Glomerular endothelial cell (primary cell): ENCODE measurements at regions not wholly inside any gene's neighbourhood (a gene's known extent, or its start where the extent isn't known, plus 50 kb on each side); places are given as distances from the start of the nearest gene placed in this dataset.

Experiments used
- DNase-seq: peaks from one replicate; pipeline ENCODE4 v3.0.0-alpha.2; 2011; ENCODE audit warnings: low read depth, low spot score; ENCODE audit errors: extremely low read depth

DNA sequence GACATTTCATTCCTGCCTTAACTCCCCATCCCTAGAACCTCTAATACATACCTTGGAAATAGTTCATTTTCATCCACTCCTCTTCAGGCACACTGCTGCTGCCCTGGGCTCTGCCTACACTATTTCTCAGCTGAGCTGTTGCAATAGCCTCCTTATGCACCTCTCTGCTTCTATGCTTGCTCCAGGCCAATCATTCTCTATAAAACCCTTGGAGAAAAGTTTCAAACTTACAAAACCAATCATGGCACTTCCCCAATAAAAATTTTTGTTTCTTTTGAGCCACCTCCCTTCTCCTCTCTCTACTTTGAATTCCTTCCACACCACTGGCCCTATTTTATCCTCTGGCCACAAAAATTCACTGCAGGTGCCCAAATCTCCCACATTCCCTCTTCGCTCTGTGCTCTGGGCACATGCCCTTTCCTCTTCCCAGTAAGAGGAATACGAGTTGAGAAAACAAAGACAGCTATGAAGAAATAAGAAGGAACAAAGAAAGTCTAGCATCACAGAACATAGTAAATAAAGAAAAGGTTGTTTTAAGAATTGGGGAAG is 301.4 kb downstream of the ELAVL2 start:
- no peak for DNase-seq

- DNase-seq: no peak
Measured at GRCh38 chr9:23526806-23527205, 299.2 kb downstream of the ELAVL2 start.

- DNase-seq: no peak
Measured at GRCh38 chr9:23532282-23532681, 293.8 kb downstream of the ELAVL2 start.

GRCh38 chr9:23537192-23538066 is 288.6 kb downstream of the ELAVL2 start:
- DNase-seq: no peak

DNA sequence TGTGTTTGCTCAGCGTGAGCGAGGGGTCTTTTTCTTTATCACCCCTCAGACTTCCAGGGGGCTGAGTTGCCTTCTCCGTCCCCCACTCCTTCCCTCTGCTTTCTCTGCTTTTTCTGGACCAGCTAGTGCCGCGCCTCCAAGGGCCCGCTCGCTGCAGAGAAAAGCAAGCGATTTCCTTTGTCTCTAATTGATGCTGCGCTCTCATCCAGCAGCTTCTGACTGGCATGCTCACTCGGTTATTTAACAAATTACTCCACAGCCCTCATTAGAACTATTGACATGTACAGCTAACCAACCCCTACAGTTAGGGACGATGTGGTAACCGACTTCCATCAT is 288.0 kb downstream of the ELAVL2 start:
- no peak for DNase-seq

DNA sequence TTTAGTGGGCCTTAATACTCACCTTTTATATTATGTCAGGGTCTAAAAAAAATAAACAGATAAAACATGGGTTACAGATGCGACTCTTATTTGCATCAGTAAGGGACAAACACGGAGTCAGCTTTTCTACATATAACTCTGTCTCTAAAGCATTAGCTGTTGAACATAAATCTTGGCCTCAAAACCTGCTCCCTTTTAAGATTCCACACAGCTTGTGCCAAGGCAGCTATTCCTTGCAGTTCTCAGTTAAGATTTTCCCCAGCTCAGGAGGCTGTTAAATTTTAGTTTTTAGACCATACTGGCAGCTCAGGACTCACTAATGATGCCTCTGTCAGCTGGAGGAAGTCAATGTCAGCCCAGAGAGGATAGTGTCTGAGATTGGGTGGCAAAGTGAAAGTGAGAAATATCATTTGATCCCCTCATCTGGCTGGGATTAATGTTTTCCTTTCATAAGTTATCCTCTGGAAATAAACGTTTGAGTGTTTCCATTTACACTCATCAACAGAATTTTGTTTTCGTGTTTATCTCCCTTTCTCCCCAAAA is 287.5 kb downstream of the ELAVL2 start:
- no peak for DNase-seq

DNA sequence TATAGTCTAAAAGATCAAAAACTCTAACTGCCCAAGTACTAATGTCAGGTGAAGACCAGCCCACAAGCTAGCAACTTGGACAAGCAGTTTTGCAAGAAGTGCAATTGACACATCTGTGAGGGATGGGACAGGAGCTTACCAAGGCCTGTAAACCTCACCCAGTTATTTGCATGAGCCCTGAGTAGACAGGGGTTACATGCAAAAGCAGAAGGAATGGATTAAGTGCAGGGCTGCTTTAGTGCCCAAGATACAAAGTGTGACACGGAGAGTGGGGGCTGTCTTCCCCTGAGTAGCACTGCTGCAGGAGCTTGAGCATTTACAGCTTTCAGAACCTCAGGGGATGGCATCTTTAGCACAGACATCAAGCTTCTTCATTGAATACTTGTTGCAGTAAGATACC is 286.7 kb downstream of the ELAVL2 start:
- no peak for DNase-seq

GRCh38 chr9:23541976-23542375 is 284.1 kb downstream of the ELAVL2 start:
- DNase-seq: no peak

DNA sequence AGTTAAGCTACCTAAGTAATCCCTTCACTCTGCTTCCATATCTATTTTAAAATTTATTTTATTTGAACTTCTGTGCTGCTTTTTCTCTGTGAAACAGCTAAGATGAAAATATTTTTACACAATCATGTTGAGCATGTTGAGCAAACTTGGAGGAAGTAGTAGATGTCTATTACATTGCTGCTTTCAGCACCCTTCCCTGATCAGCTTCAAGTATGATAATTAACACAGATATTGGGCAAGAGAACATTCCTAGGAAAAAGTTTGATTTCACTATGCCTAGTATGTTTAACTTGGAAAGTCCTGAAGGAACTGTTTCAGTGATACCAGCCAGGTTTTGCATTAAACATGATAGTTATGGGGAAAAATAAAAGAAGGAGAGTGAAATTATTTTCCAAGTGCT is 283.6 kb downstream of the ELAVL2 start:
- no peak for DNase-seq

GRCh38 chr9:23542927-23543326 is 283.1 kb downstream of the ELAVL2 start:
- no peak for DNase-seq

- DNase-seq: no peak
Measured at GRCh38 chr9:23543419-23543818, 282.6 kb downstream of the ELAVL2 start.

DNA sequence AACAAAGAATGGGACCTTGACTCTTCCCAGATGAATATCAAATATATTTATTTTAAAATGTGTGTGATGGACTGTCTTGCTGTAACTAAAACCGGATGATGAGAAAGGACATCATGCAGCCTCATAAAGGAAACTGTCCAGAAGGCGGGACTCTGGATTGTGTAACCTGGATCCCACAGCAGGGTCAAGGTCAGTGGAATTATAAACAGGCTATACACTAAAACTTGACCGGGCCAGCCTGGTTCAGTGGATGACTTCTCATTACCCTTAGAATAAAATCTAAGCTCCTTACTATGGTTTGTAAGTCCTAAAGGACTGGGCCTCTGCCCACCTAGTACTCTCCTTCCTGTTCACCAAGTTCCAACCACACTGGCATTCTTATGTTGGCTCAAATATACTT is 280.3 kb downstream of the ELAVL2 start:
- DNase-seq: no peak

DNA sequence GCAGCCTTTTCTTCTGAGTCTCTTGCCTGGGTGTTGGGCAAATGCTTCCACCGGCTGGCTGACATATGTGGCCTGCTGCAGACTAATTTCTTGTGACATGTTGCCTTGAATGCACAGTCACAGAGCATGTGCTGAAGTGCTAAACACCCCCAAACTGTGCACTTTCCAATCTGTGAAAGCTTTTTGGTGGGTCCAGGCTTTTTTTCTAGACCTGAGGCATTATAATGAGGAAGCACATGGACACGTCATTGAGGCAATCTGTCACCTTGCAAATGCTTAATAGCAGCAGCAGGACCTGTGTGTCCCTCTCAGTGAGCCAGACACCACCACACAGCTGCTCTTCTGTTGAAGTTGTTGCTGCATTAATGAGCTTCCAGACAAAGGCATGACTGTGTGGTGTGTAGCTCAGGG is 274.7 kb downstream of the ELAVL2 start:
- no peak for DNase-seq

DNA sequence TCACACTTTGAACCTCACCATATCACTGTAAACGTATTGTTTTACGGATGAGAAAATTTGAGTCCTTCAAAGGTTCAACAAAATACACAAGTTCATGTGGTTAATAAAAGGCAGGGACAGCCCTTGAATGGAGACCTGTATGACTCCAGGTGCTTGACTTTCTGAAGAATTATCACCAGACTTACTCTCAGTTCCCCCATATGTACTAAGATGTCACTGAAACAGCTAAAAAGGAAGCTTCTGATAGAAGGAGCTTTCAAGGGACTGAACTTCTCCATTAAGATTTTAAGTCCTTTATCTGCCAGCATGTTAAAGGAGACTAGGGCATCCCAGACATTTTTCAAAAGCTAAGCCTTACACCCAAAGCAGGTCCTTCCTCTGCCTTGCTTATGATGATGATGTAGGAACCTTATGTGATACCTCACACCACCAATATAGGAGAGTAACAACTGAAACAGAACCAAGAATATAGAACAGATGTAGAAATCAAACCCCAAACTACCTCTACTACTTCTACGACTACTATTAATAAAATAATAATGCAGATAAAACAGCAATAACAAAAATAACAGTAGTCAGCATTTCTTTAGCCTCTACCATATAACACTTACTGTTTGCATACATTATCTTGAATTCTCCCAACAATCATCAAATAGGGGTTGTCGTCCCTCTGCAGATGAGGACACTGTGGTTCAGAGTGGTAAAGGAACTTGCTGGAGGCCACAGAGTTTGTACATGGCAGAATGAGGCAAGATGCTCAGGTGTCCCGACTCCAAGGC is 273.9 kb downstream of the ELAVL2 start:
- no peak for DNase-seq

- DNase-seq: no peak
Measured at GRCh38 chr9:23552876-23553601, 273.0 kb downstream of the ELAVL2 start.

GRCh38 chr9:23554686-23555085 is 271.4 kb downstream of the ELAVL2 start:
- no peak for DNase-seq

DNA sequence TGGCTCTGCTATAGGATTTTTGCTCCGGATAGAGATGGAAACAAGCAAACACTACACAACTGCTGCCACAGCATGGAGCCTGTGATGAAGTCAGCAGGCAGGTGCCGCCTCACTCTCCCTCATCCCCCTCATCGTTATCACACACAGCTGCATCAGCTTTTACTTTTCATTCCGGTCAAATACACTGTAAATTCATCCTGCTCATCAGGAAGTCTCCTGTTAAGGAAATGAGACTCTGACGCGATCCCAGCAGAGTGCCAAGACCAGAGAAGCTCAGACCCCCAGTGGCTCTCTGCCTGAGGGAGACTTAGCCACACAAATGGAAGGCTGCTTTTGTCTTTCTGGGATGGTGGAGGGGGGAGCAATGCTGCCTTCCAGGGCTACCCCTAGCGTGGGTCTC is 270.2 kb downstream of the ELAVL2 start:
- no peak for DNase-seq

DNA sequence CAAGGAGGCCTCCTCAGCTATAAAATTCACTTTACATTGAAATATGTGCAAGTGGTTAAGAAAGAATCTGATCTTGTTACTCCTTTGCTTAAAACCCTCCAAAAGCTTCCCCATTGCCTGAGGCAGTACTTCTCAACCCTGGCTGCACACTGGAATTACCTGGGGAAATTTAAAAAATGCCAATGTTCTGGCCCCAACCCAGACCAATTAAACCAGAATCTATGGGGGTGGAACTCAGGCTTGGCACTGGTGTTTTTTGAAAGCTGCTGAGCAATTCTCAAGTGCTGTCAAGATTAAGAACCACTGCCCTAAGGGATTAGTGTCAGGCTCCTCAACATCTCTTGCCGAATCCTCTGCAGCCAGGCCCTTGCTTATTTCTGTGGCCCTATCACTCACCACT is 269.6 kb downstream of the ELAVL2 start:
- no peak for DNase-seq

GRCh38 chr9:23557689-23558088 is 268.4 kb downstream of the ELAVL2 start:
- no peak for DNase-seq

- DNase-seq: no peak
Measured at GRCh38 chr9:23559522-23559921, 266.5 kb downstream of the ELAVL2 start.

GRCh38 chr9:23563517-23563916 is 262.5 kb downstream of the ELAVL2 start:
- DNase-seq: no peak
